ENCODE measurements at regions not wholly inside any gene's neighbourhood (a gene's known extent, or its start where the extent isn't known, plus 50 kb on each side); places are given as distances from the start of the nearest gene placed in this dataset.
A peak's percentile ranks its signal among the peaks of the same experiment; 100 is the strongest.
"Not testable (repeated sequence)": the region's sequence is repeated elsewhere in the genome, so short reads cannot be mapped to it uniquely, and the experiment has no call there.

- no peak overlapping the region for H3K4me3 ChIP-seq (ENCODE audit: low read depth, low read length)
- no peak for TF ChIP-seq CTCF (IDR thresholded peaks at IDR 0.05; ENCODE audit: low read depth, low read length, missing control alignments)
- no peak for DNase-seq (ENCODE audit: low read depth)
- in situ Hi-C loops (cut with HindIII; ENCODE audit: low sequenced_read_pairs) = no loop called here
These were observed 561.6 kb downstream of the ZBBX start for GRCh38 chr3:166818464-166818863.

GRCh38 chr3:166817269-166817668 is 562.8 kb downstream of the ZBBX start:
- H3K4me3 ChIP-seq (ENCODE audit: low read depth, low read length); in situ Hi-C loops (cut with HindIII; ENCODE audit: low sequenced_read_pairs); DNase-seq (ENCODE audit: low read depth): not testable (repeated sequence)

- TF ChIP-seq CTCF (IDR thresholded peaks at IDR 0.05; ENCODE audit: low read depth, low read length, missing control alignments) = no peak
- H3K4me3 ChIP-seq (ENCODE audit: low read depth, low read length) = no peak overlapping the region
- in situ Hi-C loops (cut with HindIII; ENCODE audit: low sequenced_read_pairs) = no loop called here
- no peak for DNase-seq (ENCODE audit: low read depth)
These were observed 569.2 kb downstream of the ZBBX start for GRCh38 chr3:166810741-166811445.

GRCh38 chr3:166809520-166809919 is 570.6 kb downstream of the ZBBX start:
- no peak for TF ChIP-seq CTCF (IDR thresholded peaks at IDR 0.05; ENCODE audit: low read depth, low read length, missing control alignments)
- in situ Hi-C loops (cut with HindIII; ENCODE audit: low sequenced_read_pairs) = no loop called here
- H3K4me3 ChIP-seq (ENCODE audit: low read depth, low read length) = no peak overlapping the region
- DNase-seq (ENCODE audit: low read depth) = no peak

GRCh38 chr3:166788936-166789335 is 591.2 kb downstream of the ZBBX start:
- H3K4me3 ChIP-seq (ENCODE audit: low read depth, low read length) = no peak overlapping the region
- in situ Hi-C loops (cut with HindIII; ENCODE audit: low sequenced_read_pairs) = no loop called here
- no peak for DNase-seq (ENCODE audit: low read depth)
- no peak for TF ChIP-seq CTCF (IDR thresholded peaks at IDR 0.05; ENCODE audit: low read depth, low read length, missing control alignments)

- H3K4me3 ChIP-seq (ENCODE audit: low read depth, low read length) = no peak overlapping the region
- DNase-seq (ENCODE audit: low read depth) = no peak
- no peak for TF ChIP-seq CTCF (IDR thresholded peaks at IDR 0.05; ENCODE audit: low read depth, low read length, missing control alignments)
- in situ Hi-C loops (cut with HindIII; ENCODE audit: low sequenced_read_pairs) = no loop called here
These were observed 594.2 kb downstream of the ZBBX start for GRCh38 chr3:166785876-166786275.

GRCh38 chr3:166783206-166783605 is 596.9 kb downstream of the ZBBX start:
- in situ Hi-C loops (cut with HindIII; ENCODE audit: low sequenced_read_pairs) = no loop called here
- H3K4me3 ChIP-seq (ENCODE audit: low read depth, low read length) = no peak overlapping the region
- peak; percentile 5 for DNase-seq (ENCODE audit: low read depth)
- TF ChIP-seq CTCF (IDR thresholded peaks at IDR 0.05; ENCODE audit: low read depth, low read length, missing control alignments) = no peak
